Astrocyte of the spinal cord (primary cell): ENCODE measurements at regions not wholly inside any gene's neighbourhood (a gene's known extent, or its start where the extent isn't known, plus 50 kb on each side); places are given as distances from the start of the nearest gene placed in this dataset.

Experiments
- DNase-seq: peaks from one replicate; pipeline ENCODE4 v3.0.0; 2011; ENCODE audit warnings: low read depth, low spot score
- H3K4me3 ChIP-seq: 2 replicates; pipeline ENCODE4 v1.5.1; 2011; ENCODE audit warnings: low read depth, mild to moderate bottlenecking, low read length, moderate library complexity
- in situ Hi-C: cut with HindIII; loops from 2 replicates; pipeline ENCODE4 v1.10.0; 2017; ENCODE audit warnings: low sequenced_read_pairs
- TF ChIP-seq, protein P1 (sequence below): IDR thresholded peaks from 2 replicates; pipeline ENCODE4 v1.5.1; 2012; ENCODE audit warnings: low read depth, mild to moderate bottlenecking, low read length, inconsistent platforms

DNA sequence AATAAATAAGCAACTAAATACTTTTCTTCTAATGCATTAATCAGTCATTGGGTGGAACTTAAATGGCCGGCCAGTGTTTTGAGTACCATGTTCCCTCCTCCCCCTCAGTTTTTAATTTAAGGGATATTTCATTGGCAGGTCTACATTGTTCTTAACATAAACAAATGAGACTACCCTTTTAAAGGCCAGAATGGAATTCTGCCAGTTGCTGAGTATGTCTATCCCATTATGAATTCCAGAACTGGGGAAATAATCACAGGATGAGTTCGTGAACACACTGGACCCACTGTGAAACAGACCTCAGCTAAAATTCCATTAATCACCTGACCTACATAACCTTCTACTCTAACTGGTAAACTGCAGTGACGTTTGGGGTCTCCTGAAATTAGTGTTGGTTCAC, 305.5 kb upstream of the PKN2 start:
- TF ChIP-seq, protein P1, sequence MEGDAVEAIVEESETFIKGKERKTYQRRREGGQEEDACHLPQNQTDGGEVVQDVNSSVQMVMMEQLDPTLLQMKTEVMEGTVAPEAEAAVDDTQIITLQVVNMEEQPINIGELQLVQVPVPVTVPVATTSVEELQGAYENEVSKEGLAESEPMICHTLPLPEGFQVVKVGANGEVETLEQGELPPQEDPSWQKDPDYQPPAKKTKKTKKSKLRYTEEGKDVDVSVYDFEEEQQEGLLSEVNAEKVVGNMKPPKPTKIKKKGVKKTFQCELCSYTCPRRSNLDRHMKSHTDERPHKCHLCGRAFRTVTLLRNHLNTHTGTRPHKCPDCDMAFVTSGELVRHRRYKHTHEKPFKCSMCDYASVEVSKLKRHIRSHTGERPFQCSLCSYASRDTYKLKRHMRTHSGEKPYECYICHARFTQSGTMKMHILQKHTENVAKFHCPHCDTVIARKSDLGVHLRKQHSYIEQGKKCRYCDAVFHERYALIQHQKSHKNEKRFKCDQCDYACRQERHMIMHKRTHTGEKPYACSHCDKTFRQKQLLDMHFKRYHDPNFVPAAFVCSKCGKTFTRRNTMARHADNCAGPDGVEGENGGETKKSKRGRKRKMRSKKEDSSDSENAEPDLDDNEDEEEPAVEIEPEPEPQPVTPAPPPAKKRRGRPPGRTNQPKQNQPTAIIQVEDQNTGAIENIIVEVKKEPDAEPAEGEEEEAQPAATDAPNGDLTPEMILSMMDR: no peak
- in situ Hi-C loops: no loop called here
- no peak overlapping the region for H3K4me3 ChIP-seq
- DNase-seq: no peak

GRCh38 chr1:88394958-88395357, 289.1 kb upstream of the PKN2 start:
- DNase-seq: no peak
- H3K4me3 ChIP-seq: no peak overlapping the region
- in situ Hi-C loops: no loop called here
- TF ChIP-seq, protein P1: no peak

- H3K4me3 ChIP-seq: no peak overlapping the region
- in situ Hi-C loops: no loop called here
- TF ChIP-seq, protein P1: no peak
- DNase-seq: no peak
These were observed 285.7 kb upstream of the PKN2 start for GRCh38 chr1:88398338-88398737.

- no peak overlapping the region for H3K4me3 ChIP-seq
- TF ChIP-seq, protein P1: no peak
- DNase-seq: no peak
- in situ Hi-C loops: no loop called here
These were observed 284.4 kb upstream of the PKN2 start for GRCh38 chr1:88399690-88400089.

GRCh38 chr1:88401313-88401712, 282.8 kb upstream of the PKN2 start:
- H3K4me3 ChIP-seq: no peak overlapping the region
- TF ChIP-seq, protein P1: no peak
- in situ Hi-C loops: no loop called here
- DNase-seq: no peak

- DNase-seq: no peak
- TF ChIP-seq, protein P1: no peak
- H3K4me3 ChIP-seq: no peak overlapping the region
- in situ Hi-C loops: no loop called here
These were observed 279.5 kb upstream of the PKN2 start for GRCh38 chr1:88404582-88404981.

DNA sequence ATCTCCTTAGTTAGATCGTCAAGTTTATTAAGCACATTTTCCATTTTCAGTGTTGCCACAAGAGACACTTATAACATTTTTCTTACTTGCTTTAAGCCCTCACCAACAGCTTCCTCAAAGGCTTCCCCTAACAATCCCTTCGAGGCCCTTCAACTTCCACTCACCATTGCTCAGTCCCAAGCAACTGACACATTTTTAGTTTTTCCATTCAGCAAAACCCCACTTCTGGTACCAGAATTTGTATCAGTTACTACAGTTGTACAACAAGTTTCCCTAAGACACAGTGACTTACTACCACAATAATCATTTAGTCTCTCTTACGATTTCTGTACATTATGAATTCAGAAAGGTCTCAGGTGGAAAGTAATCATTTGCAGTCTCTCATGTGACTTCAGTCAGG, 276.8 kb upstream of the PKN2 start:
- in situ Hi-C loops: no loop called here
- no peak overlapping the region for H3K4me3 ChIP-seq
- TF ChIP-seq, protein P1: no peak
- no peak for DNase-seq
